A549 (cell line): ENCODE measurements at regions not wholly inside any gene's neighbourhood (a gene's known extent, or its start where the extent isn't known, plus 50 kb on each side); places are given as distances from the start of the nearest gene placed in this dataset.
A peak's percentile ranks its signal among the peaks of the same experiment; 100 is the strongest.

ENCODE experiments used
- ATAC-seq, 2 experiments: fragments of 200-7000 bp in 1 of 2; fragments of >200 bp in 1 of 2; cut with Nextera tagmentation in 1 of 2; cut with Tn5 transposase in 1 of 2; 3 replicates each; pipeline versions ENCODE4 v1.8.0 to v1.9.1; 2018 to 2020; ENCODE audit warnings: mild to moderate bottlenecking in 1 of 2, moderate library complexity in 1 of 2
- CTCF ChIA-PET: fragments of 300-600 bp; sonication (Branson Sonifier 250); formaldehyde crosslinking; extraction: SDS; loops from one replicate; lab custom pipeline; 2021; ENCODE audit warnings: antibody characterized with exemption, inconsistent platforms; lab: Yijun Ruan, JAX
- POLR2A ChIA-PET: fragments of 350-600 bp; formaldehyde crosslinking; extraction: SDS; loops from one replicate; lab custom pipeline; 2021; ENCODE audit warnings: antibody characterized with exemption, inconsistent platforms; lab: Yijun Ruan, JAX
- DNase-seq, 2 experiments: peaks; one replicate each; pipeline versions ENCODE4 v3.0.0 to v3.0.0-alpha.2; 2011 to 2016; ENCODE audit warnings: low read depth in 1 of 2, low spot score in 1 of 2
- FAIRE-seq: peaks from 2 replicates; lab custom pipeline; 2011; peaks lifted over from hg19 to GRCh38; lab: Jason Lieb, UNC
- H3K27ac ChIP-seq, 2 experiments: fragments of >200 bp; sonication (Bioruptor Twin); formaldehyde crosslinking; 3 replicates each; pipeline ENCODE4 v1.5.1; 2016 to 2017
- H3K4me1 ChIP-seq: fragments of >200 bp; sonication (Bioruptor Twin); formaldehyde crosslinking; 3 replicates; pipeline ENCODE4 v1.6.1; 2016
- H3K4me2 ChIP-seq: fragments of >200 bp; sonication (Bioruptor Twin); formaldehyde crosslinking; 3 replicates; pipeline ENCODE4 v1.6.1; 2016
- H3K4me3 ChIP-seq: fragments of >200 bp; sonication (Bioruptor Twin); formaldehyde crosslinking; 3 replicates; pipeline ENCODE4 v1.5.1; 2016
- H3K9me3 ChIP-seq: fragments of >200 bp; sonication (Bioruptor Twin); formaldehyde crosslinking; 3 replicates; pipeline ENCODE4 v1.6.1; 2016
- ATOH8 ChIP-seq: fragments of 250-450 bp; sonication (Bioruptor Pico); IDR thresholded peaks from 2 replicates; pipeline ENCODE4 v1.5.0; 2020; ENCODE audit warnings: low read depth, mild to moderate bottlenecking, moderate library complexity
- BHLHE40 ChIP-seq: IDR thresholded peaks from 2 replicates; pipeline ENCODE4 v1.6.1; 2012; ENCODE audit warnings: low read depth, low read length, inconsistent platforms
- CBX8 ChIP-seq: fragments of 200-600 bp; sonication (generic); IDR thresholded peaks from 2 replicates; pipeline ENCODE4 v1.6.1; 2016
- CEBPB ChIP-seq, 2 experiments: fragments of >200 bp in 1 of 2; sonication (Bioruptor Twin) in 1 of 2; formaldehyde crosslinking in 1 of 2; IDR thresholded peaks; 2 replicates each; pipeline ENCODE4 v1.6.1; 2012 to 2016
- CHD2 ChIP-seq: fragments of 150-350 bp; IDR thresholded peaks from 2 replicates; pipeline ENCODE4 v1.6.1; 2014; ENCODE audit warnings: low read length; ENCODE audit not compliant: partially characterized antibody
- CHD4 ChIP-seq: fragments of 200-600 bp; sonication (generic); IDR thresholded peaks from 2 replicates; pipeline ENCODE4 v1.6.1; 2016; ENCODE audit warnings: antibody characterized with exemption, mild to moderate bottlenecking, borderline replicate concordance
- CTCF ChIP-seq: fragments of >200 bp; sonication (Bioruptor Twin); formaldehyde crosslinking; IDR thresholded peaks from 3 replicates; pipeline ENCODE4 v1.5.1; 2016
- ELK1 ChIP-seq: fragments of 150-350 bp; IDR thresholded peaks from 2 replicates; pipeline ENCODE4 v1.6.1; 2014; ENCODE audit warnings: low read depth, mild to moderate bottlenecking, low read length
- EP300 ChIP-seq, 2 experiments: fragments of >200 bp; sonication (Bioruptor Twin); formaldehyde crosslinking; IDR thresholded peaks; 2 replicates in 1 of 2; 3 replicates in 1 of 2; pipeline ENCODE4 v1.6.1; 2016 to 2017
- ESRRA ChIP-seq: fragments of 150-350 bp; IDR thresholded peaks from 2 replicates; pipeline ENCODE4 v1.6.1; 2014; ENCODE audit warnings: mild to moderate bottlenecking, low read length, borderline replicate concordance
- FOSL2 ChIP-seq, 2 experiments: fragments of 450-650 bp in 1 of 2; fragments of >200 bp in 1 of 2; sonication (Bioruptor Twin) in 1 of 2; formaldehyde crosslinking; IDR thresholded peaks; 2 replicates each; pipeline versions ENCODE4 v1.5.0 to v1.6.1; 2016 to 2020; ENCODE audit warnings: mild to moderate bottlenecking in 1 of 2, moderate library complexity in 1 of 2
- GATA3 ChIP-seq: IDR thresholded peaks from 2 replicates; pipeline ENCODE4 v1.6.1; 2012; ENCODE audit warnings: borderline replicate concordance
- HOXB13 ChIP-seq: fragments of 250-450 bp; sonication (Bioruptor Pico); IDR thresholded peaks from 2 replicates; pipeline ENCODE4 v1.5.0; 2020; ENCODE audit warnings: low read depth, mild to moderate bottlenecking, moderate library complexity
- KDM5A ChIP-seq: fragments of 200-600 bp; sonication (generic); IDR thresholded peaks from 2 replicates; pipeline ENCODE4 v1.6.1; 2016; ENCODE audit warnings: antibody characterized with exemption, mild to moderate bottlenecking
- MAX ChIP-seq: IDR thresholded peaks from 2 replicates; pipeline ENCODE4 v1.6.1; 2012
- MYC ChIP-seq: IDR thresholded peaks from 2 replicates; pipeline ENCODE4 v1.6.1; 2012; ENCODE audit warnings: mild to moderate bottlenecking, inconsistent platforms, low read length, improper control_type of control experiment, borderline replicate concordance
- NR3C1 ChIP-seq: fragments of >200 bp; sonication (Bioruptor Twin); formaldehyde crosslinking; IDR thresholded peaks from 3 replicates; pipeline ENCODE4 v1.6.1; 2017
- POLR2A ChIP-seq: IDR thresholded peaks from 2 replicates; pipeline ENCODE4 v1.6.1; 2012; ENCODE audit warnings: mild to moderate bottlenecking, low read length
- RAD21 ChIP-seq, 2 experiments: fragments of >200 bp in 1 of 2; sonication (Bioruptor Twin) in 1 of 2; formaldehyde crosslinking in 1 of 2; IDR thresholded peaks in 1 of 2; conservative IDR thresholded peaks in 1 of 2; 2 replicates in 1 of 2; 3 replicates in 1 of 2; pipeline ENCODE4 v1.6.1; 2012 to 2018; ENCODE audit warnings: inconsistent platforms in 1 of 2
- RFX5 ChIP-seq: fragments of 450-650 bp; IDR thresholded peaks from 2 replicates; pipeline ENCODE4 v1.7.1; 2014; ENCODE audit warnings: antibody characterized with exemption, mild to moderate bottlenecking, moderate library complexity
- RNF2 ChIP-seq: fragments of 200-600 bp; sonication (generic); IDR thresholded peaks from 2 replicates; pipeline ENCODE4 v1.6.1; 2016; ENCODE audit warnings: low read depth, mild to moderate bottlenecking, antibody characterized with exemption, moderate library complexity, borderline replicate concordance
- SMC3 ChIP-seq: fragments of >200 bp; sonication (Bioruptor Twin); formaldehyde crosslinking; IDR thresholded peaks from 3 replicates; pipeline ENCODE4 v1.6.1; 2018; ENCODE audit warnings: inconsistent platforms
- TFCP2L1 ChIP-seq: fragments of 250-450 bp; sonication (Bioruptor Pico); IDR thresholded peaks from 2 replicates; pipeline ENCODE4 v1.5.0; 2021; ENCODE audit warnings: mild to moderate bottlenecking
- ZFP36 ChIP-seq: fragments of 450-650 bp; IDR thresholded peaks from 2 replicates; pipeline ENCODE4 v1.6.1; 2014; ENCODE audit warnings: borderline replicate concordance; ENCODE audit not compliant: partially characterized antibody
- ZNF302 ChIP-seq: fragments of 250-450 bp; sonication (Bioruptor Pico); IDR thresholded peaks from 2 replicates; pipeline ENCODE4 v1.9.0; 2021; ENCODE audit warnings: inconsistent platforms, mild to moderate bottlenecking, moderate library complexity
- whole genome bisulfite sequencing: methylation state at CpG from one replicate; pipeline ENCODE4 v1.1.6; 2017; ENCODE audit errors: missing lambda C conversion rate; 5-methylcytosine and 5-hydroxymethylcytosine counted together

- H3K9me3 ChIP-seq = peaks cover 5% of the 10 kb centered on the region; the same call in 1 of the 3 replicates
- TF ChIP-seq POLR2A = no peak
- TF ChIP-seq RAD21 (conservative IDR thresholded peaks at IDR 0.05 in 1 of 2, IDR thresholded peaks at IDR 0.05 in 1 of 2) = no peak
- TF ChIP-seq MYC = no peak
- TF ChIP-seq ZNF302 = no peak
- TF ChIP-seq CEBPB (IDR thresholded peaks at IDR 0.05) = no peak
- POLR2A ChIA-PET = no interaction called here
- no peak for FAIRE-seq
- DNase-seq = no peak
- no peak for ATAC-seq
- no peak overlapping the region for H3K4me3 ChIP-seq
- 45% methylated on average over 1 of the region's 1 CpG for WGBS
- H3K4me2 ChIP-seq = no peak overlapping the region
- CTCF ChIA-PET = interaction anchor here (0.7 kb wide), 1 partner anchor 50 kb away, joined by 3 read pairs; no protein-coding TSS in a partner anchor
- H3K27ac ChIP-seq = no peak overlapping the region
- H3K4me1 ChIP-seq = peaks cover 5% of the 10 kb centered on the region; the same call in 1 of the 3 replicates
These were observed 136.2 kb upstream of the BOD1L1 start for GRCh38 chr4:13763707-13764106.

- DNase-seq (no peak), ATAC-seq (no peak), FAIRE-seq (no peak)
- ChIA-PET POLR2A (no interaction called here), CTCF (no interaction called here)
- Histone ChIP-seq H3K4me1 (peaks cover 5% of the 10 kb centered on the region; the same call in 1 of the 3 replicates), H3K27ac (no peak overlapping the region; a peak in 1 of 6 replicates), H3K9me3 (no peaks in the 10 kb centered on the region), H3K4me3 (no peak overlapping the region), H3K4me2 (no peak overlapping the region)
- 61% methylated on average over 4 of the region's 4 CpGs for WGBS
- TF ChIP-seq CBX8 (no peak), ZFP36 (peak; percentile 66), RNF2 (no peak), CHD4 (no peak), HOXB13 (CRISPR knock-in tag) (no peak), KDM5A (no peak), ATOH8 (CRISPR knock-in tag) (no peak), CHD2 (no peak), FOSL2 (IDR thresholded peaks at IDR 0.05) (no peak), FOSL2 (CRISPR knock-in tag; IDR thresholded peaks at IDR 0.05) (peak; percentile 38; the same call in 1 of the 2 replicates), CEBPB (IDR thresholded peaks at IDR 0.05) (no peak), ESRRA (no peak)
These were observed 138.0 kb upstream of the BOD1L1 start for GRCh38 chr4:13765539-13765938.

- Histone ChIP-seq H3K4me1 (peaks cover 5% of the 10 kb centered on the region; the same call in 1 of the 3 replicates), H3K9me3 (0 out of 3 replicates have a peak, but pooled peaks cover 6% of the 10 kb centered on the region), H3K4me2 (no peak overlapping the region), H3K27ac (no peak overlapping the region), H3K4me3 (no peak overlapping the region)
- no peak for ATAC-seq
- DNase-seq = no peak
- CTCF ChIA-PET = no interaction called here
- no peak for TF ChIP-seq SMC3
- FAIRE-seq = no peak
- POLR2A ChIA-PET = no interaction called here
- WGBS = 80% methylated on average over 11 of the region's 11 CpGs
These were observed 139.4 kb upstream of the BOD1L1 start for GRCh38 chr4:13766761-13767540.

GRCh38 chr4:13777341-13777740 is 149.8 kb upstream of the BOD1L1 start:
- POLR2A ChIA-PET = no interaction called here
- no peak overlapping the region for H3K27ac ChIP-seq
- 0 out of 3 replicates have a peak, but pooled peaks cover 3% of the 10 kb centered on the region for H3K9me3 ChIP-seq
- H3K4me1 ChIP-seq = no peaks in the 10 kb centered on the region
- FAIRE-seq = no peak
- no peak for ATAC-seq
- CTCF ChIA-PET = no interaction called here
- H3K4me2 ChIP-seq = no peak overlapping the region
- no peak overlapping the region for H3K4me3 ChIP-seq
- DNase-seq = no peak
- WGBS = 4% methylated on average over 1 of the region's 1 CpG
- no peak for TF ChIP-seq KDM5A
- TF ChIP-seq RFX5 = no peak
- TF ChIP-seq ZFP36 = no peak
- TF ChIP-seq MAX = no peak
- TF ChIP-seq CTCF = no peak
- TF ChIP-seq CHD4 = no peak
- TF ChIP-seq ESRRA = no peak
- TF ChIP-seq ATOH8 (CRISPR knock-in tag) = no peak
- TF ChIP-seq GATA3 = no peak
- no peak for TF ChIP-seq NR3C1
- no peak for TF ChIP-seq EP300 (IDR thresholded peaks at IDR 0.05)
- no peak for TF ChIP-seq ELK1
- no peak for TF ChIP-seq TFCP2L1 (CRISPR knock-in tag)
- TF ChIP-seq BHLHE40 = no peak
- TF ChIP-seq ZNF302 = no peak
